ENCODE measurements at regions not wholly inside any gene's neighbourhood (a gene's known extent, or its start where the extent isn't known, plus 50 kb on each side); places are given as distances from the start of the nearest gene placed in this dataset.

DNA sequence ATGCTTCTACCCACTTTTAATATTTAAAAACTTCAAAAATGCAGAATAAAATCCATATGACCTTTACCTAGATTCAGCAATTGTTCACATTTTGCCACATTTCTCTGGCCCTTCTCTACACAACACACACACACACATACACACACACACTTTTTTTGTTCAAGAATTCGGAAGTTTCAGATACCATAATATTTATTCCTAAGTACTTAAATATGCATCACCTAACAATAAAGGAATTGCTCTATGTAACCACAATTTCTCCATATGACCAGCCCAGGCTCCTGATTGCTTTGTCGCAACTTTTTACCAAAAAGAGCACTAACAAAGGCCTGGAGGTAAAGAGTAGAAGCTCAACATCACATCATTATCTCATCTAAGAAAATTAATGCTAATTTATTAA lies 106.6 kb downstream of the FAS start:
- no peak for TF ChIP-seq EZH2 (IDR thresholded peaks at IDR 0.05; ENCODE audit: low read length)
- TF ChIP-seq, protein P1, sequence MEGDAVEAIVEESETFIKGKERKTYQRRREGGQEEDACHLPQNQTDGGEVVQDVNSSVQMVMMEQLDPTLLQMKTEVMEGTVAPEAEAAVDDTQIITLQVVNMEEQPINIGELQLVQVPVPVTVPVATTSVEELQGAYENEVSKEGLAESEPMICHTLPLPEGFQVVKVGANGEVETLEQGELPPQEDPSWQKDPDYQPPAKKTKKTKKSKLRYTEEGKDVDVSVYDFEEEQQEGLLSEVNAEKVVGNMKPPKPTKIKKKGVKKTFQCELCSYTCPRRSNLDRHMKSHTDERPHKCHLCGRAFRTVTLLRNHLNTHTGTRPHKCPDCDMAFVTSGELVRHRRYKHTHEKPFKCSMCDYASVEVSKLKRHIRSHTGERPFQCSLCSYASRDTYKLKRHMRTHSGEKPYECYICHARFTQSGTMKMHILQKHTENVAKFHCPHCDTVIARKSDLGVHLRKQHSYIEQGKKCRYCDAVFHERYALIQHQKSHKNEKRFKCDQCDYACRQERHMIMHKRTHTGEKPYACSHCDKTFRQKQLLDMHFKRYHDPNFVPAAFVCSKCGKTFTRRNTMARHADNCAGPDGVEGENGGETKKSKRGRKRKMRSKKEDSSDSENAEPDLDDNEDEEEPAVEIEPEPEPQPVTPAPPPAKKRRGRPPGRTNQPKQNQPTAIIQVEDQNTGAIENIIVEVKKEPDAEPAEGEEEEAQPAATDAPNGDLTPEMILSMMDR (optimal IDR thresholded peaks at IDR 0.05 in 1 of 3, IDR thresholded peaks at IDR 0.05 in 1 of 3, conservative IDR thresholded peaks at IDR 0.05 in 1 of 3; ENCODE audit: extremely low read depth in 1 of 3, insufficient read depth in 2 of 3, low read length in 3 of 3): no peak
